Fibroblast of lung (primary cell): ENCODE measurements at regions not wholly inside any gene's neighbourhood (a gene's known extent, or its start where the extent isn't known, plus 50 kb on each side); places are given as distances from the start of the nearest gene placed in this dataset.

ENCODE experiments used
- DNase-seq, 2 donors: peaks; one replicate each; pipeline versions ENCODE4 v3.0.0 to v3.0.0-alpha.2; 2010; ENCODE audit warnings: low read depth in 2 of 2
- H2AFZ ChIP-seq: 2 replicates; pipeline ENCODE4 v1.5.1; 2012; ENCODE audit warnings: low read length, control low read depth, inconsistent platforms
- H3K27ac ChIP-seq: 2 replicates; pipeline ENCODE4 v1.5.1; 2011; ENCODE audit warnings: low read length, control low read depth; ENCODE audit not compliant: insufficient read depth
- H3K27me3 ChIP-seq: 2 replicates; pipeline ENCODE4 v1.5.1; 2011; ENCODE audit warnings: mild to moderate bottlenecking, low read length; ENCODE audit not compliant: control insufficient read depth, insufficient read depth
- H3K36me3 ChIP-seq: 2 replicates; pipeline ENCODE4 v1.5.1; 2011; ENCODE audit warnings: low read length; ENCODE audit not compliant: control insufficient read depth, insufficient read depth
- H3K4me1 ChIP-seq: 2 replicates; pipeline ENCODE4 v1.5.1; 2011; ENCODE audit warnings: low read length; ENCODE audit not compliant: control insufficient read depth, insufficient read depth; ENCODE audit errors: extremely low read depth
- H3K4me2 ChIP-seq: 2 replicates; pipeline ENCODE4 v1.5.1; 2011; ENCODE audit warnings: low read length, control low read depth; ENCODE audit not compliant: insufficient read depth; ENCODE audit errors: extremely low read depth
- H3K4me3 ChIP-seq, 4 experiments: fragments of 200-600 bp in 1 of 4; sonication (generic) in 1 of 4; replicated peaks in 1 of 4; 2 replicates each; pipeline ENCODE4 v1.5.1; 2011 to 2016; ENCODE audit warnings: low read length in 4 of 4, low read depth in 3 of 4, mild to moderate bottlenecking in 3 of 4, control low read depth in 2 of 4, inconsistent platforms in 1 of 4, mixed read lengths in 1 of 4; ENCODE audit not compliant: insufficient read depth in 1 of 4; ENCODE audit errors: control extremely low read depth in 1 of 4
- H3K79me2 ChIP-seq: 2 replicates; pipeline ENCODE4 v1.5.1; 2012; ENCODE audit warnings: mild to moderate bottlenecking, low read length, inconsistent platforms; ENCODE audit not compliant: control insufficient read depth, insufficient read depth
- H3K9ac ChIP-seq: 2 replicates; pipeline ENCODE4 v1.5.1; 2011; ENCODE audit warnings: mild to moderate bottlenecking, low read length, control low read depth; ENCODE audit not compliant: insufficient read depth
- H3K9me3 ChIP-seq: 2 replicates; pipeline ENCODE4 v1.5.1; 2012; ENCODE audit warnings: low read depth, low read length; ENCODE audit not compliant: control insufficient read depth, insufficient read depth
- H4K20me1 ChIP-seq: 2 replicates; pipeline ENCODE4 v1.5.1; 2011; ENCODE audit warnings: low read length; ENCODE audit not compliant: control insufficient read depth, insufficient read depth; ENCODE audit errors: extremely low read depth
- EZH2 ChIP-seq: IDR thresholded peaks from 2 replicates; pipeline ENCODE4 v1.5.1; 2012; ENCODE audit warnings: low read length, control low read depth, mild to moderate bottlenecking; ENCODE audit errors: missing control alignments
- TF ChIP-seq, protein P1 (sequence below), 2 donors: IDR thresholded peaks in 1 of 2; conservative IDR thresholded peaks in 1 of 2; 1 replicate in 1 of 2; 2 replicates in 1 of 2; pipeline ENCODE4 v1.5.1; 2011 to 2012; ENCODE audit warnings: low read length in 2 of 2, control low read depth in 1 of 2, inconsistent platforms in 1 of 2, low read depth in 1 of 2, mild to moderate bottlenecking in 1 of 2

- Histone ChIP-seq H4K20me1 (no peaks in the 10 kb centered on the region), H3K9me3 (no peaks in the 10 kb centered on the region)
Measured at GRCh38 chr18:61639886-61640285, 252.9 kb downstream of the RNF152 start.

GRCh38 chr18:61637905-61638595 is 254.8 kb downstream of the RNF152 start:
- no peak overlapping the region for H2AFZ ChIP-seq
- no peaks in the 10 kb centered on the region for H3K79me2 ChIP-seq
- no peak overlapping the region for H3K9ac ChIP-seq
- no peak overlapping the region for H3K4me2 ChIP-seq
- DNase-seq: no peak
- H3K4me3 ChIP-seq: no peak overlapping the region
- H3K27me3 ChIP-seq: no peaks in the 10 kb centered on the region
- TF ChIP-seq EZH2: no peak
- TF ChIP-seq, protein P1, sequence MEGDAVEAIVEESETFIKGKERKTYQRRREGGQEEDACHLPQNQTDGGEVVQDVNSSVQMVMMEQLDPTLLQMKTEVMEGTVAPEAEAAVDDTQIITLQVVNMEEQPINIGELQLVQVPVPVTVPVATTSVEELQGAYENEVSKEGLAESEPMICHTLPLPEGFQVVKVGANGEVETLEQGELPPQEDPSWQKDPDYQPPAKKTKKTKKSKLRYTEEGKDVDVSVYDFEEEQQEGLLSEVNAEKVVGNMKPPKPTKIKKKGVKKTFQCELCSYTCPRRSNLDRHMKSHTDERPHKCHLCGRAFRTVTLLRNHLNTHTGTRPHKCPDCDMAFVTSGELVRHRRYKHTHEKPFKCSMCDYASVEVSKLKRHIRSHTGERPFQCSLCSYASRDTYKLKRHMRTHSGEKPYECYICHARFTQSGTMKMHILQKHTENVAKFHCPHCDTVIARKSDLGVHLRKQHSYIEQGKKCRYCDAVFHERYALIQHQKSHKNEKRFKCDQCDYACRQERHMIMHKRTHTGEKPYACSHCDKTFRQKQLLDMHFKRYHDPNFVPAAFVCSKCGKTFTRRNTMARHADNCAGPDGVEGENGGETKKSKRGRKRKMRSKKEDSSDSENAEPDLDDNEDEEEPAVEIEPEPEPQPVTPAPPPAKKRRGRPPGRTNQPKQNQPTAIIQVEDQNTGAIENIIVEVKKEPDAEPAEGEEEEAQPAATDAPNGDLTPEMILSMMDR (conservative IDR thresholded peaks at IDR 0.05 in 1 of 2, IDR thresholded peaks at IDR 0.05 in 1 of 2; ENCODE audit: low read depth in 1 of 2, low read length in 2 of 2): no peak
- no peak overlapping the region for H3K27ac ChIP-seq
- no peaks in the 10 kb centered on the region for H3K9me3 ChIP-seq
- peaks cover 7% of the 10 kb centered on the region for H3K4me1 ChIP-seq
- H4K20me1 ChIP-seq: no peaks in the 10 kb centered on the region
- H3K36me3 ChIP-seq: no peaks in the 10 kb centered on the region

More at GRCh38 chr18:61639886-61640285, 252.9 kb downstream of the RNF152 start:
- Histone ChIP-seq H3K79me2 (no peaks in the 10 kb centered on the region), H3K27me3 (no peaks in the 10 kb centered on the region), H3K4me3 (no peak overlapping the region), H3K4me2 (no peak overlapping the region), H3K36me3 (no peaks in the 10 kb centered on the region), H3K27ac (no peak overlapping the region), H3K9ac (no peak overlapping the region), H2AFZ (no peak overlapping the region), H3K4me1 (peaks cover 7% of the 10 kb centered on the region)
- TF ChIP-seq, protein P1 (conservative IDR thresholded peaks at IDR 0.05 in 1 of 2, IDR thresholded peaks at IDR 0.05 in 1 of 2; ENCODE audit: low read depth in 1 of 2, low read length in 2 of 2): no peak
- no peak for TF ChIP-seq EZH2
- peak in 1 of 2 donors; percentile 58 for DNase-seq

- Histone ChIP-seq H4K20me1 (no peaks in the 10 kb centered on the region), H3K4me3 (no peak overlapping the region), H3K27ac (no peak overlapping the region), H3K36me3 (no peaks in the 10 kb centered on the region), H3K79me2 (no peaks in the 10 kb centered on the region), H2AFZ (no peak overlapping the region), H3K9me3 (no peaks in the 10 kb centered on the region), H3K9ac (no peak overlapping the region), H3K4me1 (peaks cover 7% of the 10 kb centered on the region), H3K4me2 (no peak overlapping the region), H3K27me3 (no peaks in the 10 kb centered on the region)
- no peak for DNase-seq
- no peak for TF ChIP-seq EZH2
- TF ChIP-seq, protein P1 (conservative IDR thresholded peaks at IDR 0.05 in 1 of 2, IDR thresholded peaks at IDR 0.05 in 1 of 2; ENCODE audit: low read depth in 1 of 2, low read length in 2 of 2): no peak
Measured at GRCh38 chr18:61637319-61637718, 255.5 kb downstream of the RNF152 start.
